ENCODE measurements at regions not wholly inside any gene's neighbourhood (a gene's known extent, or its start where the extent isn't known, plus 50 kb on each side); places are given as distances from the start of the nearest gene placed in this dataset.

- TF ChIP-seq CTCF (tag by site-specific recombination; IDR thresholded peaks at IDR 0.05): no peak
- no peak for TF ChIP-seq ZNF792 (tag by site-specific recombination; IDR thresholded peaks at IDR 0.05)
- no peak for TF ChIP-seq ATF2 (tag by site-specific recombination; IDR thresholded peaks at IDR 0.05; ENCODE audit: low read depth)
- no peak for TF ChIP-seq ZNF660 (tag by site-specific recombination; IDR thresholded peaks at IDR 0.05)
- no peak for TF ChIP-seq ZBTB26 (tag by site-specific recombination; optimal IDR thresholded peaks at IDR 0.05)
- no peak for TF ChIP-seq KLF16 (tag by site-specific recombination; IDR thresholded peaks at IDR 0.05)
Measured at GRCh38 chr9:118578467-118578866, 790.8 kb downstream of the BRINP1 start.

All from HEK293 (cell line).